GM21390 (cell line): ENCODE measurements at regions not wholly inside any gene's neighbourhood (a gene's known extent, or its start where the extent isn't known, plus 50 kb on each side); places are given as distances from the start of the nearest gene placed in this dataset.
"Not testable (repeated sequence)": the region's sequence is repeated elsewhere in the genome, so short reads cannot be mapped to it uniquely, and the experiment has no call there.

Experiments
- ATAC-seq: cut with Tn5 transposase; IDR thresholded peaks from one replicate; pipeline ENCODE4 v1.9.1; 2021; ENCODE audit not compliant: unreplicated experiment

- no peak for ATAC-seq
Measured at GRCh38 chr3:153369561-153370374, 207.7 kb downstream of the RAP2B start.

DNA sequence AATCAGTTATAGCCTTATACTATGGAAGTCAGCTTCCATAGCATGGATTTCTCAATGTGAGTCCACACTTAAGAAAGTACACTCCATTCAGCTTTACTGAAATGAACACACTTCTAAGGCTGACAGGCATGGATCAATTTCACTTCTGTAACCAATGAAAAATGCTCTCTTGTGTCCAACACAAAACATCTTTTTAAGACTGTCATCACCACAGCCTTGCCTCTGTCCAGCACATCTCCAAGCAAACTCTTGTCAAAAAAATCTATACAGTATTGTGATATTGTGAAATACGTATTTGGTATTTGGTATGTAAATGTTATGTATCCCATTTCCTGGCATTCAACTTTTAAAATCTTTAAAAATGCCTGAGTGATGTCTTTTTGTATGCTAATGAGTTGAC lies 208.7 kb downstream of the RAP2B start:
- no peak for ATAC-seq

DNA sequence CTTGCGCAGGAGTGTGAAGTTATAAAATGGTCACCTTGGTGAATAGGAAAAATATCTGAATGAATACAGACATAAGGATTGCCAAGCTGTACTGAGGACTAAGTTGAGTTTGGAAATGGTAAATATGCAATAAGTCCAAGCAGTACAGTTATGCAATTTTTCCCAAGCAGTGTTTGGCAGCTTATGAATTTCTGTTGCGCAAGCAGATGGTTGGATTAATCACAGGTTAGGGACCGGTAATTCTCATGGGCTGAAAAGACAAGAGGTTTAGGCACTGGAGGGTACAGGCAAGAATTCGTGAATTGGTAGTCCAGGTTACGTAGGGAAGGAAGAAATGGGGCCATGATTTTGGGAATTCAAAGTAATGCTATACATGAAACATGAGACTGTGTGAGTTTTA lies 210.3 kb downstream of the RAP2B start:
- ATAC-seq: no peak

DNA sequence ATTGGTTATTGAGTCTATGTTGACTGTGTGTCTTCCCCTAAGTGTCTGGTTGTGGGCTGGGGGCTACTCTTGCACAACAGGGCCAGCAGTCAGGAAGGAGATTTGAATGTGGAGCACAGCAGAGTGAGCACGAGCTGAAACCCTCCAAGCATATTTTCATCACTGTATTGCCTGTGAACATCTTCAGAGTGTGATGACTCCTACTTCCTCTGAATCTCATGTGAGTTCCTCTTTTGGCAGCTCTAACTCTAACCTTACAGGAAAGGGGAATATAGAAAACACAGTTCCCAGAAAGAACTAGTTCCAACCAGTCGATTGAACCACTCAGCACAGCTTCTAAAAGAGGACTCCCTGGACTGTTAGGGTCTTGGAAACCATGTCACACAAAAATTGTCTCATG lies 211.6 kb downstream of the RAP2B start:
- ATAC-seq: peak; percentile 71

DNA sequence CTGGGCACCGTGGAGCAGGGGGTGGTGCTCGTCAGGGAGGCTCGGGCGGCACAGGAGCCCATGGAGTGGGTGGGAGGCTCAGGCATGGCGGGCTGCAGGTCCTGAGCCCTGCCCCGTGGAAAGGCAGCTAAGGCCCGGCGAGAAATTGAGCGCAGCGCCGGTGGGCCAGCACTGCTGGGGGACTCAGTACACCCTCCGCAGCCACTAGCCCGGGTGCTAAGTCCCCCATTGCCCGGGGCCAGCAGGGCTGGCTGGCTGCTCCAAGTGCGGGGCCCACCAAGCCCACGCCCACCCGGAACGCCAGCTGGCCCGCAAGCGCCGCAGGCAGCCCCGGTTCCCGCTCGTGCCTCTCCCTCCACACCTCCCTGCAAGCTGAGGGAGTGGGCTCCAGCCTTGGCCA lies 216.3 kb downstream of the RAP2B start:
- ATAC-seq: not testable (repeated sequence)

DNA sequence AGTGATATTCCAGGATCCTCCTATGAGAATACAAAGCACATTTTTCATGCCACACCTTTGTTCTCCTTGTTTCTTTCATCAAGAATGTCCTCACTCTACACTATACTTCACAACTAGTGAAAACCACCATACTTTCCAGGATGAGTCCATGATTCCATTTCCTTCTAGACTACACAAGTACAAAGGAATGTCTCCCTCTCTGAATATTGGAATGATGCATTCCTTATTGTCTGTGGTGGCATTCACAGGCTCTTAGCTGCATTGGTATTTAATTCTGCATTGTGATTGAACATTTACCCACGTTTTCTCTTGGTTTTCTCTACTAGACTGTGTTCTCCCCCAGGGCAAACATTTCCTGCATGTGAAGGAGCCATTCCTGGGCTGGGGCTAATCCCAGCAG lies 217.5 kb downstream of the RAP2B start:
- no peak for ATAC-seq

DNA sequence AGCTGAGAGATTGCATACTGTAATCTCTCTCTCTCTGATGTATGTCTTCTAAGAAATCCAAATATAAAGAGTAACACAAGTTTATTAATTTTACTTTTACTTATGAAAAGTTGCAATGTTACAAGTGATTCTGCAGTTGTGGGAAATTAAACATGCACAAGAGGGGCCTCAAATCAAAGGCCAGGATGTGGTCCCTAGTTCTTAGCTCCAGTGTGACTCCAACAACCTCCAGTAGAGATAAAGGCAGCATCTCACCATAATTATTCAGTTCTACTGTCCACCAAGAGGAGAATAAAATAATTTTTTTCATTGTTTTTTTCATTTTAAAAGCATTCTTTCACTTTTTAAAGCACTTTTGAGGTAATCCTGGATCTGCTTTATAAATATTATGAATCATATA lies 223.3 kb downstream of the RAP2B start:
- ATAC-seq: no peak

GRCh38 chr3:153392363-153392762 lies 230.3 kb downstream of the RAP2B start:
- no peak for ATAC-seq

- ATAC-seq: no peak
Measured at GRCh38 chr3:153394017-153394416, 232.0 kb downstream of the RAP2B start.

GRCh38 chr3:153396581-153396980 lies 234.6 kb downstream of the RAP2B start:
- ATAC-seq: no peak

DNA sequence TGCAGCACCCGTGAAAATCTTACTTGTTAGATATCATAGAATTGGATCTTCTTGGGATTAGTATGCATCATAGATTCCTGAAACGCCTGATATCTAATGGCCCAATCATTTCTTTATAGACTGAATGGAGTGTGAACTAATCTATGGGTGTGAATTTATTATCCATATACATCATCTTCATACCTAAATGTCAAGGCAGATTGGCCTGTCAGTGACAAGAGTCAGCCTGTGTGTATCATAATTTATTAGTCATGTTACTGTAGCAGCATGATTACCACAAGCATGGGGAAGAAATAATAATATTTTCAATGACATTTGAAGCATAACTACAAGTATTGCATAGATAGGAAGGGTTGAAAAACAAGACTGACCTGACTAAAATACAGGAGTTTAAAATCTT lies 235.8 kb downstream of the RAP2B start:
- ATAC-seq: no peak

DNA sequence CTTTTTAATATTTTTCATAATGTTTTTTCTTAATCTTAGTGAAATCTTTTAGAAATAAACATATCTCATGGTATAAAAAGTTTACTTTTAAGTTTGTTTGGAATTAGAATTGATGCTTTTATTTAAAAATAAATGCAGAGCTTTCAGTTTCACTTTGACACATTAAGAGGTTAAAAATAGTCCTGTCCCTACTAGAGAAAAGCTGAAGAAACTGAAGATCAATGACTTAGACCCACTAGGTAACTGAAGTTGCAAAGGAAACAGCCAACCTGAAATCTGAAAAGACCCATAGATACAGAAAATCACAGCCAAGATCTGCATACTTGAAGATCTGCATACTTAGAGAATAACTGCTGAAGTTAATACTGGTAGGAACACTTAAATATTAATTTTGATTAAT lies 237.6 kb downstream of the RAP2B start:
- peak; percentile 86 for ATAC-seq

- no peak for ATAC-seq
Measured at GRCh38 chr3:153400641-153401040, 238.6 kb downstream of the RAP2B start.

GRCh38 chr3:153404157-153404556 lies 242.1 kb downstream of the RAP2B start:
- no peak for ATAC-seq

DNA sequence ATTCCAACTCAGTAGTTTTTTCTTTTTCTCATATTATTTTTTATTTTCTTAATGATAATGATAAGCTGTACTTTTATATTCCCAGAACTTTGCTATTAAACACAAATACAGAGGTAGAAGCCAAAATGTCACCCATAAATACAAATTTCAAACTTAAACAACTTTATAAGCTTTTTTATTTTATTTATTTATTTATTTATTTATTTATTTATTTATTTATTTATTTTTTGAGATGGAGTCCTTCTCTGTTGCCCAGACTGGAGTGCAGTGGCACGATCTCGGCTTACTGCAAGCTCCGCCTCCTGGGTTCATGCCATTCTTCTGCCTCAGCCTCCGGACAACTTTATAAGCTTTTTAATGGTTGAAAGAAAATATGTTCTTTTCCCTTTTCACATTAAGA lies 243.3 kb downstream of the RAP2B start:
- not testable (repeated sequence) for ATAC-seq

DNA sequence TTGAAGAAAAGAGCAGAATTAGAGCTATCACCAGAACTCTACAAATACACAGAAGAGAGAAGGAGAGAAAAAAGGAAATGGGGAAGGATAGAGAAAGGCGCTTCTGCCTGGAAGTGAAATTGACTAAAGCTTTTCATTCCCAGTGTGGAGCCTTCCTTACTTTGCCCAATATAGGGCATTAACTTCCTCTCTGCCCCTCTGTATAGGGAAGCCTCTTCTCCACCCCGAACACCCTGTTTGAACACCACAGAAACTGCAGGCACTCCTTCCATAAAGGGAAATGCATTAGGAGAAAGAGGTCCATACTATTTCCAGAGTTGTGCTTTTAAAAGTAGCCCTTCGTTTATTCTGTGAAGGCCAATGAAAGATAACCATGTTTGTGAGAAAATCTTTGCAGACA lies 248.5 kb downstream of the RAP2B start:
- ATAC-seq: no peak

DNA sequence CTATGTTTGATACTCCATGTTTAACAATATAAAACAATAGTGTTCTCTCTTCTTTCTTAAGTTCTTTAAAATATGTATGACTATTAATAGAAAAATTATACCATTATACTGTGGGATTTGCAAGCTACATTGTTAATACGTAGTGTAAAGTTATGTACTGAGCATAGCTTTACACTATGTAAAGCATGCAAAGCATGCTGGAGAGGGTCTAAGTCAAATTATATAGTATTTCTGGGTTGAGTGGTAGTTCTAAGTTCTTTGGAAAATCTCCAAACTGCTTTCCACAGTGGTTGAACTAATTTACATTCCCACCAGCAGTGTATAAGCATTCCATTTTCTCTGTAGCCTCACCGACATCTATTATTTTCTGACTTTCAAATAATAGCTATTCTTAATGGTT lies 253.0 kb downstream of the RAP2B start:
- ATAC-seq: no peak

DNA sequence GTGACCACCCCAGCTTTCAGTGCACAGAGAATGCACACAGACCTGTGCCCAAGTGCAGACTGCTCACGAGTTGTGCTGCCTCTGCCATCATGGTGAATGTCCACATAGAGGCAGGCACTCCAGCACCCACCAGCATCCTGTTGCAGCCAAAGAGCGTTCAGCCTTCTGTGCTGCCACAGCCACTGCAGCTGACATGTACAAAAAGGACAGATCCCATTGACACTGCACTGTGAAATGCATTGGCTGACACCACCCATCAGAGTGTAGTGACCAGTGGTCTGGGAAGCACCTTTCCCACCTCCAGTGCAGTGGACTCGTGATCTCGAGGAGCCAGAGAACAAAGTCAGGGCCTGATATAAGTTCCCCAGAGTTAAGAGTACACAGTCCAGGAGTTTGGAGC lies 260.3 kb downstream of the RAP2B start:
- no peak for ATAC-seq

GRCh38 chr3:153423820-153424219 lies 261.8 kb downstream of the RAP2B start:
- ATAC-seq: not testable (repeated sequence)

DNA sequence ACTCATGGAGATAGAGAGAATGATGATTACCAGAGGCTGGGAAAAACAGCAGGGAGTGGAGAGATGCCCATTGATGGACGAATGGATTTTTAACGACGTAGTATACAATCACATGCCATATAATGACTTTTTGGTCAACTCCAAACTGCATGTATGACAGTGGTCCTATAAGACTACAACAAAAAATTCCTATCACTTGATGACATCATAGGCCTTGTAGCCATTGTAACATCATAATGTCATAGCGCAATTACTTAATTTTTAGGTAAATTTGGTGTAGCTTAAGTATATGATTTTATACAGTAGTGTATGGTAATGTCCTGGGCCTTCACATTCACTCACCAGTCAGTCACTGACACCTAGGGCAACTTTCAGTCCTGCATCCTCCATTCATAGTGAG lies 264.3 kb downstream of the RAP2B start:
- no peak for ATAC-seq

DNA sequence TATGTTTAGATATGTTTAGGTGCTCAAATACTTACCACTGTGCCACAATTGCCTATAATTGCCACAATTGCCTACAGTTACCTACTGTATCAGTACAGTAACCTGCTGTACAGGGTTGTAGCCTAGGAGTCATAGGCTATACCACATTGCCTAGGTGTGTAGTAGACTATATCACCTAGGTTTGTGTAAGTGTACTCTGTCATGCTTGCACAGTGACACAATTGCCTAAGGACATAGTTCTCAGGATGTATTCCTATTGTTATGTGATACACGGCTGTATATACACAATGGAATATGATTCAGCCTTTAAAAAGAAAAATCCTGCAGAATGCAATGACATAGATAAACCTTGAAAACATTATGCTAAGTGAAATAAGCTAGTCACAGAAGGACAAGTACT lies 264.8 kb downstream of the RAP2B start:
- ATAC-seq: no peak

DNA sequence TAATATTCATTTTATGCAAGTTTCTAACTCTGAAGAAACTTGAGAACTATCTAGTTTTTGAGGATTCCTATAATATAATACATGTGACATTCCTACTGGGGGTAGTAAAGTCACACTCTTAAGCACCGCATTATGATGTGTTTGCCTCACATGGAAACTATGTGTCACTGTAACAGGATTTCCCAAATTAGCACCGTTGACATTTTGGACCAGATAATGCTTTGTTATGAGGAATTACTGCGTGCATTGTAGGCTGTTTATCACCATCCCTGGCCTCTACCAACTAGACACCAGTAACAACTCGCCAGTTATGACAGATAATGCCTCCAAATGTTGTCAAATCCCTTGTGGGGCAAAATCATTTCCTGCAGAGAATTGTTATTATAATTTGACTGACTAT lies 267.8 kb downstream of the RAP2B start:
- ATAC-seq: no peak

- no peak for ATAC-seq
Measured at GRCh38 chr3:153431076-153431475, 269.1 kb downstream of the RAP2B start.
